ENCODE measurements at regions not wholly inside any gene's neighbourhood (a gene's known extent, or its start where the extent isn't known, plus 50 kb on each side); places are given as distances from the start of the nearest gene placed in this dataset.

- TF ChIP-seq ZNF462 (CRISPR knock-in tag; IDR thresholded peaks at IDR 0.05): no peak
Measured at GRCh38 chr1:90507173-90507572, 209.9 kb downstream of the BARHL2 start (continued).

- Histone ChIP-seq H3K36me3 (ENCODE audit: insufficient read depth) (no peaks in the 10 kb centered on the region), H2AFZ (no peak overlapping the region), H3K27me3 (ENCODE audit: insufficient read depth) (no peaks in the 10 kb centered on the region), H3K9me2 (ENCODE audit: insufficient read depth) (no peaks in the 10 kb centered on the region), H4K20me1 (replicated peaks; ENCODE audit: insufficient read depth) (no peaks in the 10 kb centered on the region), H3K4me2 (no peak overlapping the region), H3K79me2 (replicated peaks; ENCODE audit: insufficient read depth) (no peaks in the 10 kb centered on the region), H3K4me1 (ENCODE audit: insufficient read depth) (peaks cover 32% of the 10 kb centered on the region), H3K4me3 (no peak overlapping the region), H3K27ac (ENCODE audit: low read depth) (no peak overlapping the region), H3F3A (replicated peaks; ENCODE audit: low read depth) (no peaks in the 10 kb centered on the region)
- H3K4me1 Mint-ChIP-seq: peaks cover 35% of the 10 kb centered on the region
- DNase-seq (ENCODE audit: low spot score) (no peak), ATAC-seq (no peak)
- H3K9me3 Mint-ChIP-seq: no peaks in the 10 kb centered on the region
- no peak overlapping the region for H3K4me3 Mint-ChIP-seq
- no peaks in the 10 kb centered on the region for H3K27me3 Mint-ChIP-seq (ENCODE audit: insufficient read depth, low read depth, poor library complexity)
- no peaks in the 10 kb centered on the region for H3K36me3 Mint-ChIP-seq (ENCODE audit: low read depth)
- H3K27ac Mint-ChIP-seq: no peak overlapping the region
- TF ChIP-seq JUNB (IDR thresholded peaks at IDR 0.05; ENCODE audit: unreplicated experiment) (no peak), ZNF462 (CRISPR knock-in tag; IDR thresholded peaks at IDR 0.05) (no peak), ZNF331 (CRISPR knock-in tag; IDR thresholded peaks at IDR 0.05; ENCODE audit: low read depth) (no peak), CTCF (conservative IDR thresholded peaks at IDR 0.05; ENCODE audit: low read depth in 2 of 2) (no peak), EZH2phosphoT487 (IDR thresholded peaks at IDR 0.05; ENCODE audit: unreplicated experiment) (no peak)
Measured at GRCh38 chr1:90505806-90506205, 211.3 kb downstream of the BARHL2 start.

Measured in GM23338 (cell line).